IMR-90 (cell line): ENCODE measurements at regions not wholly inside any gene's neighbourhood (a gene's known extent, or its start where the extent isn't known, plus 50 kb on each side); places are given as distances from the start of the nearest gene placed in this dataset.
A peak's percentile ranks its signal among the peaks of the same experiment; 100 is the strongest.

Source experiments
- ATAC-seq: fragments of 200-7000 bp; cut with Tn5 transposase; 2 replicates; pipeline ENCODE4 v1.9.1; 2020; ENCODE audit warnings: low read depth, mild to moderate bottlenecking, moderate library complexity
- BruUV-seq: library from RNA; stranded (reverse); fragments of 400-500 nt; replicated peaks from 2 replicates; lab custom pipeline; 2021; lab: Mats Ljungman, UMichigan
- CTCF ChIA-PET: fragments of 300-600 bp; formaldehyde crosslinking; extraction: SDS; loops from one replicate; lab custom pipeline; 2021; ENCODE audit warnings: antibody characterized with exemption; lab: Yijun Ruan, JAX
- POLR2A ChIA-PET: fragments of 300-600 bp; sonication (Branson Sonifier 250); formaldehyde crosslinking; loops from one replicate; lab custom pipeline; 2022; ENCODE audit warnings: antibody characterized with exemption; ENCODE audit not compliant: unreplicated experiment; lab: Charles Lee
- DNase-seq: peaks from one replicate; pipeline ENCODE4 v3.0.0; 2013
- H2AFZ ChIP-seq: replicated peaks from 2 replicates; pipeline ENCODE3; 2013; ENCODE audit warnings: low read length, mild to moderate bottlenecking; ENCODE audit not compliant: poor library complexity
- H2AK5ac ChIP-seq: 2 replicates; pipeline ENCODE4 v1.6.1; 2013; ENCODE audit warnings: low read depth, low read length, inconsistent platforms
- H2AK9ac ChIP-seq: replicated peaks from 2 replicates; pipeline ENCODE3; 2013; ENCODE audit warnings: mild to moderate bottlenecking, low read depth, low read length, moderate library complexity; ENCODE audit not compliant: poor library complexity
- H2BK120ac ChIP-seq: 2 replicates; pipeline ENCODE4 v1.6.1; 2013; ENCODE audit warnings: low read depth, low read length, inconsistent platforms
- H2BK15ac ChIP-seq: 3 replicates; pipeline ENCODE4 v1.6.1; 2013; ENCODE audit warnings: low read depth, low read length, inconsistent platforms
- H2BK20ac ChIP-seq: 2 replicates; pipeline ENCODE4 v1.6.1; 2013; ENCODE audit warnings: low read depth, mild to moderate bottlenecking, inconsistent platforms, low read length, moderate library complexity
- H2BK5ac ChIP-seq: 2 replicates; pipeline ENCODE4 v1.6.1; 2013; ENCODE audit warnings: mild to moderate bottlenecking, low read depth, low read length, inconsistent platforms; ENCODE audit not compliant: poor library complexity, severe bottlenecking
- H3K14ac ChIP-seq: replicated peaks from 2 replicates; pipeline ENCODE4 v1.6.1; 2013; ENCODE audit warnings: low read depth, low read length, inconsistent platforms
- H3K18ac ChIP-seq: 2 replicates; pipeline ENCODE4 v1.6.1; 2013; ENCODE audit warnings: low read depth, low read length, control low read depth
- H3K23ac ChIP-seq: 2 replicates; pipeline ENCODE4 v1.6.1; 2013; ENCODE audit warnings: low read depth, low read length, inconsistent platforms
- H3K27ac ChIP-seq: 2 replicates; pipeline ENCODE4 v1.5.1; 2013; ENCODE audit warnings: mild to moderate bottlenecking, control low read depth, low read length; ENCODE audit not compliant: insufficient read depth
- H3K27me3 ChIP-seq: 2 replicates; pipeline ENCODE4 v1.6.1; 2013; ENCODE audit warnings: low read length; ENCODE audit not compliant: control insufficient read depth, insufficient read depth
- H3K36me3 ChIP-seq: 2 replicates; pipeline ENCODE4 v1.6.1; 2013; ENCODE audit warnings: low read length, mixed read lengths; ENCODE audit not compliant: control insufficient read depth, insufficient read depth
- H3K4ac ChIP-seq: 2 replicates; pipeline ENCODE4 v1.6.1; 2013; ENCODE audit warnings: low read depth, low read length, inconsistent platforms
- H3K4me1 ChIP-seq: 2 replicates; pipeline ENCODE4 v1.6.1; 2013; ENCODE audit warnings: low read length, mixed read lengths; ENCODE audit not compliant: control insufficient read depth, insufficient read depth
- H3K4me2 ChIP-seq: 2 replicates; pipeline ENCODE4 v1.6.1; 2013; ENCODE audit warnings: low read depth, mild to moderate bottlenecking, control low read depth, low read length, moderate library complexity
- H3K4me3 ChIP-seq: 2 replicates; pipeline ENCODE4 v1.5.1; 2013; ENCODE audit warnings: low read depth, mild to moderate bottlenecking, control low read depth, low read length, moderate library complexity; ENCODE audit not compliant: insufficient read depth
- H3K56ac ChIP-seq: 2 replicates; pipeline ENCODE4 v1.6.1; 2013; ENCODE audit warnings: low read length, inconsistent platforms; ENCODE audit not compliant: insufficient read depth; ENCODE audit errors: extremely low read depth
- H3K79me1 ChIP-seq, 2 experiments: 2 replicates each; pipeline ENCODE4 v1.6.1; 2013; ENCODE audit warnings: low read length in 2 of 2, inconsistent platforms in 1 of 2, low read depth in 1 of 2
- H3K9ac ChIP-seq: 2 replicates; pipeline ENCODE4 v1.6.1; 2013; ENCODE audit warnings: low read depth, low read length, control low read depth
- H3K9me1 ChIP-seq: 2 replicates; pipeline ENCODE4 v1.6.1; 2013; ENCODE audit warnings: low read length, inconsistent platforms; ENCODE audit not compliant: insufficient read depth
- H3K9me3 ChIP-seq: 2 replicates; pipeline ENCODE4 v1.6.1; 2013; ENCODE audit warnings: low read length; ENCODE audit not compliant: control insufficient read depth, insufficient read depth
- H4K20me1 ChIP-seq: 2 replicates; pipeline ENCODE4 v1.6.1; 2013; ENCODE audit warnings: low read length, inconsistent platforms; ENCODE audit not compliant: insufficient read depth
- H4K5ac ChIP-seq: 2 replicates; pipeline ENCODE4 v1.6.1; 2013; ENCODE audit warnings: mild to moderate bottlenecking, low read depth, low read length, control low read depth
- H4K8ac ChIP-seq, 2 experiments: 2 replicates each; pipeline ENCODE4 v1.6.1; 2013; ENCODE audit warnings: low read depth in 2 of 2, low read length in 2 of 2, control low read depth in 1 of 2, inconsistent platforms in 1 of 2
- H4K91ac ChIP-seq: 2 replicates; pipeline ENCODE4 v1.6.1; 2013; ENCODE audit warnings: low read depth, low read length, inconsistent platforms; ENCODE audit not compliant: insufficient read depth
- BHLHE40 ChIP-seq: fragments of 150-350 bp; IDR thresholded peaks from 2 replicates; pipeline ENCODE4 v1.6.1; 2016; ENCODE audit warnings: mild to moderate bottlenecking, low read depth, low read length
- CEBPB ChIP-seq: IDR thresholded peaks from 2 replicates; pipeline ENCODE4 v1.6.1; 2012; ENCODE audit warnings: low read depth, low read length, improper control_type of control experiment
- CHD1 ChIP-seq: IDR thresholded peaks from 2 replicates; pipeline ENCODE4 v1.6.1; 2012; ENCODE audit warnings: low read depth, low read length, improper control_type of control experiment
- CTCF ChIP-seq: conservative IDR thresholded peaks from 2 replicates; pipeline ENCODE4 v1.5.1; 2012; ENCODE audit warnings: mild to moderate bottlenecking, low read depth, low read length, improper control_type of control experiment
- ELK1 ChIP-seq: fragments of 150-350 bp; IDR thresholded peaks from 2 replicates; pipeline ENCODE4 v1.6.1; 2016; ENCODE audit warnings: low read depth, mild to moderate bottlenecking, low read length, moderate library complexity, borderline replicate concordance
- FOS ChIP-seq: fragments of 150-350 bp; IDR thresholded peaks from 2 replicates; pipeline ENCODE4 v1.6.1; 2016; ENCODE audit warnings: low read depth, low read length
- MAFK ChIP-seq: IDR thresholded peaks from 2 replicates; pipeline ENCODE4 v1.6.1; 2012; ENCODE audit warnings: low read depth, low read length, improper control_type of control experiment
- MAZ ChIP-seq: IDR thresholded peaks from 2 replicates; pipeline ENCODE4 v1.6.1; 2012; ENCODE audit warnings: low read depth, mild to moderate bottlenecking, low read length, improper control_type of control experiment, moderate library complexity, borderline replicate concordance
- MXI1 ChIP-seq: IDR thresholded peaks from 2 replicates; pipeline ENCODE4 v1.6.1; 2012; ENCODE audit warnings: low read depth, mild to moderate bottlenecking, low read length, moderate library complexity, borderline replicate concordance
- NFE2L2 ChIP-seq: fragments of 150-350 bp; IDR thresholded peaks from 2 replicates; pipeline ENCODE4 v1.6.1; 2016; ENCODE audit warnings: low read depth, mild to moderate bottlenecking, low read length
- POLR2A ChIP-seq: IDR thresholded peaks from 2 replicates; pipeline ENCODE4 v1.6.1; 2012; ENCODE audit warnings: mild to moderate bottlenecking, low read depth, low read length
- RAD21 ChIP-seq: IDR thresholded peaks from 2 replicates; pipeline ENCODE4 v1.6.1; 2012; ENCODE audit warnings: low read length, improper control_type of control experiment
- RCOR1 ChIP-seq: IDR thresholded peaks from 2 replicates; pipeline ENCODE4 v1.6.1; 2012; ENCODE audit warnings: mild to moderate bottlenecking, low read length, improper control_type of control experiment; ENCODE audit not compliant: insufficient replicate concordance
- RFX5 ChIP-seq: IDR thresholded peaks from 2 replicates; pipeline ENCODE4 v1.8.0; 2012; ENCODE audit warnings: low read depth, mild to moderate bottlenecking, low read length, moderate library complexity
- SMC3 ChIP-seq: fragments of 150-350 bp; IDR thresholded peaks from 2 replicates; pipeline ENCODE4 v1.6.1; 2016; ENCODE audit warnings: low read depth, mild to moderate bottlenecking, antibody characterized with exemption, low read length, moderate library complexity
- USF2 ChIP-seq: fragments of 150-350 bp; IDR thresholded peaks from 2 replicates; pipeline ENCODE4 v1.6.1; 2017; ENCODE audit warnings: mild to moderate bottlenecking, antibody characterized with exemption, low read length, low read depth
- WGBS, 2 experiments: methylation state at CpG; one replicate each; pipeline versions ENCODE4 v1.1.5 to v1.1.7; 2013; ENCODE audit warnings: missing lambda C conversion rate in 2 of 2; ENCODE audit not compliant: insufficient read length in 1 of 2; ENCODE audit errors: extremely low coverage in 2 of 2; 5-methylcytosine and 5-hydroxymethylcytosine counted together
- dilution Hi-C: fragments of 300-500 bp; cut with HindIII; formaldehyde crosslinking; loops from one replicate; pipeline ENCODE4 v1.14.3; 2018; ENCODE audit warnings: low sequenced_read_pairs; ENCODE audit not compliant: unreplicated experiment
- in situ Hi-C: fragments of 300-500 bp; cut with MboI; formaldehyde crosslinking; loops from 3 replicates; pipeline ENCODE4 v1.14.3; 2019; ENCODE audit warnings: low sequenced_read_pairs, inconsistent platforms, mixed read lengths
- intact Hi-C: fragments of 100-400 bp; cut with micrococcal nuclease; formaldehyde crosslinking; loops from 2 replicates; pipeline ENCODE4 v1.10.0; 2022

- dilution Hi-C loops (no loop called here), in situ Hi-C loops (no loop called here), intact Hi-C loops (no loop called here)
- no peaks in the 10 kb centered on the region for H3K9me1 ChIP-seq
- no peaks in the 10 kb centered on the region for H3K79me1 ChIP-seq
- H2BK120ac ChIP-seq, result no peak overlapping the region
- H3K36me3 ChIP-seq, result no peaks in the 10 kb centered on the region
- no peak overlapping the region for H3K14ac ChIP-seq
- no peak overlapping the region for H3K23ac ChIP-seq
- H2AFZ ChIP-seq, result no peak overlapping the region
- H3K18ac ChIP-seq, result no peak overlapping the region
- no peak overlapping the region for H3K9ac ChIP-seq
- no peak overlapping the region for H4K5ac ChIP-seq
- H4K20me1 ChIP-seq, result no peaks in the 10 kb centered on the region
- TF ChIP-seq MAFK (no peak), ELK1 (no peak), NFE2L2 (no peak), FOS (no peak), CEBPB (no peak), USF2 (no peak), RFX5 (no peak), MXI1 (no peak), POLR2A (no peak), BHLHE40 (no peak), SMC3 (no peak), MAZ (no peak), CHD1 (no peak), CTCF (no peak), RAD21 (no peak), RCOR1 (no peak)
- ChIA-PET CTCF (interaction anchor here (0.6 kb wide), 1 partner anchor 1584 kb away, joined by 3 read pairs; no protein-coding TSS in a partner anchor), POLR2A (no interaction called here)
- no peak overlapping the region for H4K91ac ChIP-seq
- H2AK9ac ChIP-seq, result no peak overlapping the region
- no peak overlapping the region for H3K4me3 ChIP-seq
- 0 out of 2 replicates have a peak, but pooled peaks cover 3% of the 10 kb centered on the region for H3K9me3 ChIP-seq
- DNase-seq (peak; percentile 2), ATAC-seq (no peak)
- no peak overlapping the region for H3K27ac ChIP-seq
- H2BK15ac ChIP-seq, result no peak overlapping the region
- no peak overlapping the region for H2BK5ac ChIP-seq
- no CpG with 5 or more reads among the region's 1 CpG for WGBS, 2 experiments
- no peak overlapping the region for H3K56ac ChIP-seq
- no peak overlapping the region for H2AK5ac ChIP-seq
- no peak overlapping the region for H3K4me2 ChIP-seq
- no peaks in the 10 kb centered on the region for H3K27me3 ChIP-seq
- no TSS peak for BruUV-seq
- no peaks in the 10 kb centered on the region for H3K4me1 ChIP-seq
- no peak overlapping the region for H2BK20ac ChIP-seq
- no peak overlapping the region for H4K8ac ChIP-seq
- H3K4ac ChIP-seq, result no peak overlapping the region
Measured at GRCh38 chr3:81214631-81215030, 546.8 kb downstream of the GBE1 start.
